ENCODE measurements at regions not wholly inside any gene's neighbourhood (a gene's known extent, or its start where the extent isn't known, plus 50 kb on each side); places are given as distances from the start of the nearest gene placed in this dataset.
A peak's percentile ranks its signal among the peaks of the same experiment; 100 is the strongest.

DNA sequence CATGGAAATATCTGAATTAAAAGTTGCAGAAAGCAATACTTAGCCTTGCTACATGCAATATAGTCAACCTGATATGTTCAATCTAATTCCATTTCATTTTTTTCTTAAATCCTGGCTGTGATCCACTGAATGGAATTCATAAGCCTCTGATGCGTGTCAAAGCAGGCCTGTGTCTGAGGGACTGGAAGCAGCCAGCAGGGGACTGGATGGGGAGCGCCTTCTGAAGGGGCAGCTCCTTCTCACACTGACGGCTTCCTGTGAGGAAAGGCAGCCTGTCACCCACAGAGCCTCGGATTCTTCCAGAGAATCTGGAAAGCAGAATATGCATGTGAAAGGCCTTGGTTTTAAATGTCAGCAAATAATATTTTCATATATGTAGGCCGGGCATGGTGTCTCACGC lies 73.5 kb downstream of the KCNF1 start:
- DNase-seq (ENCODE audit: low read depth): no peak

DNA sequence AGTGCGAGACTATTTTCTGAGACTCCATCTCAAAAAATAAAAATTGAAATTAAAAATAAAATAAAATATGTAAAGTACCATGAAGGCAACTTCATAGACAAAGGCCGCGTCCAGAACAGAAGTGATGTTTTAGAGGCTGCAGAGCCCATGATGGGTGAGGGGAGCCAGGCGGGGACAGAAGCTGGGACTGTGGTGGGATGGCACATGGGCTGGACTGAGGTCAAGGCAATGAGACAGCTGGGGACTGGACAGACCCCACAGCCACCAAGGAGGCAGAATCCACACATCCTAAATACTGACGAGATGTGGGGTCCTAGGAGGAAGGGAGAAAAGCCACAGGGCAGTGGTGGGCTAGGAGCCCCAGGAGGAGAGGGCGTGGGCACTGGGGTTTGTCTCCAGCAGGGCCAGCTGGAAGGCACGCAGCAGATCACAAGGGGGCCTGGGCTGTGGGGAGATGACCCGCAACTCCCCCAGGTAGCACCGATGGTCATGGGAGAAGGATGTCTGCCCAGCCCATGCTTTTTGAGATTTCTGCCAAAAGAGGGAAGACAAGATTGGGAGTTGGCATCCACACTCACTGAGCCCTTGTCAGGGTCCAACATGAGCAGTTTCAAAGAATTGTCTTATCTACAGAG lies 74.3 kb downstream of the KCNF1 start:
- DNase-seq (ENCODE audit: low read depth): no peak

DNA sequence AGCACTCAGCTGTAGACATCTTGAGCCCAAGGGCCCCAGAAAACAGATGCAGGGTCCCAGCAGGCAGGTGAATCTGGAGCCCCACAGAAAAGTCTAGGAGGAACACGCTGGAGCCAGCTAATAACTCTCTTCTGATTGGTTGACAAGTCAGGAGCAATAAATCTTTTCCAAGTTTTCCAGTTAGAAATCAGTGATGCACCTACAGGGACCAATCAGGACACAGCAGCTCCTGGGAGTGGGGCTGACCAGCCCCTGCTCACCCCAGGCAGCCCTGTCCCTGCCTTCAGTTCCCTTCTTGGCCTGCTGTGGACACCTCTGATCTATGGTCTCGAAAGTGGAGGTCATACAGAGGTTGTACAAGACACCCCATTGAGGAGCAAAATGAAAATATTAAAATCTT lies 75.7 kb downstream of the KCNF1 start:
- DNase-seq (ENCODE audit: low read depth): no peak

DNA sequence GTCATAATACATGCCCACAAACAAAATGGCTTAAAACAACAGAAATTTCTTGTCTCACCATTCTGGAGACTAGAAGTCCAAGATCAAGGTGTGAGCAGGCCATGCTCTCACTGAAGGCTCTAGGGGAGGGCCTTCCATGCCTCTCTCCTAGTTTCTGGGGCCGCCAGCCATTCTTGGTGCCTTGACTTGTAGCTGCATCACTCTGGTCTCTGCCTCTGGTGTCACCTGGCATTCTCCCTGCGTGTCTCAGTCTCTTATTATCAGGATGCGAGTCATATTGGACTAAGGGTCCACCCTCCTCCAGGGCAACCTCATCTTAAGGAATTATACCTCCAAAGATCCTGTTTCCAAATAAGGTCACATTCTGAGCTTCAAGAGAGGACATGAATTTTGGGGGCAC lies 76.1 kb downstream of the KCNF1 start:
- DNase-seq (ENCODE audit: low read depth): no peak

DNA sequence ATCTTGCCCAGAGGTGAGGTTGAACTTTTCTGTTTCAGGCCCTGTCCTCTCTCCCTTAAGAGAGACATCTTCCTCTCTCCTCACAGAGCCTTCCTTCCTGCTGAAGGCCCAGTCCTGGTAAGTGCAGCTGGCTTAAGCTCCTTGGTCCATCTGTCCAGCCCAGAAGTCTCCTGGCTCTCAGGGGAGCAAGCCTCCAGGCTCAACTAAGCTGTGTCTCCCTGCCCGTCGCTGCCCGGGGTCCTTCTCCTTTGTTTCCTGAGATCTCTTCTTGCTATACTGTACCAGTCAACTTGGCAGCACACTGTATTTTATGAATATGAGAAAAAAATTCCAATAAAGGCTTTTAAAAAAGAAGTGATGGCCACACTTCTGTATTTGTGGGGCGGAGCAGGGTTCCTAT lies 77.4 kb downstream of the KCNF1 start:
- DNase-seq (ENCODE audit: low read depth): no peak

DNA sequence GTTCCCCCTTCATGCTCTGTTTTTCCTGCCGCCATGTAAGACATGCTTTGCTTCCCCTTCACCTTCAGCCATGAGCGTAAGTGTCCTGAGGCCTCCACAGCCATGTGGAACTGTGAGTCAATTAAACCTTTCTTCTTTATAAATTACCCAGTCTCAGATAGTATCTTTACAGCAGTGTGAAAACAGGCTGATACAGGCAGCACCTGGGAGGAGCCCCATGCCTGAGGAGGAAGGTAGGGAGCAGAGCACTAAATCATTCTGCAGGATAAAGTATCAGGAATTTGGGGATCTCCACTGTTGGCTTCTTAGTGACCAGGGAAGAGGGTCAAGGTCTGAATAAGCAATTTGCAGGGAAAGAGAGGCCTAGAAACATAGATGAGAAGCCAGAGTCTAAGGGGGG lies 78.0 kb downstream of the KCNF1 start:
- DNase-seq (ENCODE audit: low read depth): no peak

DNA sequence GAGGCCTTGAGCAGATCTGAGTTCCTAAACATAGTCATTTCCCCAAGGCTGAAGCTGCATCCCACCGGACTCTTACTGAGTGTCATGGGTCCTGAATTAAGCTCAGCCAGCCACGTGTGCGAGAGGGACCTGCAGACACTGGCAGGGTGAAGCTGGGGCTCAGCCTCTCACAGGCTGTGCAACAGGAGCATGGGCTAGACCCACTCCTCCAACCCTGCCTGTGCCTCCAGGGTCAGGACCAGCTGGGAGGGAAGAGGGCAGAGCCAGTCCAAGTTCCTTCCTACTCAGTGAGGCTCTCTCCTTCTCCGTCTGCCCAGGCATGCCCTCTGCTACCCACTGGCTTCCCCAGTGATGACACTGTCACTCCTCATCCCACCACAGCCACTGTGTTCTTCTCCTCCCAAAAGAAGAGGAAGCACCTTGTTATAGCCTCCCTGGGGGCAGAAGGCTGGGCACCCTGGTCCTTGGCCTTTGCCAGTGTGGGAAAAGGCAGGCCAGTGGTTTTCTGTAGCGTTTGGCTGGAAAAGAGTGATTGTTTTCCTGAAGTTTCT lies 78.9 kb downstream of the KCNF1 start:
- DNase-seq (ENCODE audit: low read depth): no peak

DNA sequence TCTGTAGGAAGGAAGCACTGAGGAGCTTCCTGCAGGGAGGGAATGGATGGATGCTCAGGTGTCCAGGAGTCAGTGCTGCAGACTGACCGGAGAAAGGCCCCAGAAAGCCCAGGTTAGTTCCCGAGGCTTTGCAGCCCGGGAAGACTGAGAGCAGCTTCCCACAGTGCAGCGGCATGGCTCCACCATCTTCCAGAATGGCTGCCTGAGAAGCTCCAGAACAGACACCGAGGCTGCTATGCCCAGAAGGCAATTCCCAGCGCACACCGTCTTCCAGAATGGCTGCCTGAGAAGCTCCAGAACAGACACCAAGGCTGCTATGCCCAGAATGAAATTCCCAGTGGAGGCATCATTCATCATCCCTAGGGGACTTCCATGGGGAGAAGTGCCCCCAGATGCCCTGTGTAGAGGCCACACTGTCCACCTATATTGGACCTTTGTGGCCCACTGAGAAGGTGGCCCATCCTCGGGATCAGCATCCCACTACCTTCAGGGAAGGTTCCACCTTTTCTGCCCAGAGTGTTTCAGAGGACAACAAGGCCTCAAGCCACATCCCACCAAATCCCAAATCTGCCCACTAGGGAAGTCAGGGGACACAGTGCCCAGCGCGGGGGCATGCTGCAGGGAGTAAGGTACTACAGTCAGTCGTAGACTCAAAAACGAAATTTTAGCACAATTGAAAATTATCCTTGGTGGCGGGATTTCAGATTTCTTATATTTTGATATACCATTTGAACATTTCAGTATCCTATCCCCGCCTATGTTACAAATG lies 80.5 kb downstream of the KCNF1 start:
- no peak for DNase-seq (ENCODE audit: low read depth)

DNA sequence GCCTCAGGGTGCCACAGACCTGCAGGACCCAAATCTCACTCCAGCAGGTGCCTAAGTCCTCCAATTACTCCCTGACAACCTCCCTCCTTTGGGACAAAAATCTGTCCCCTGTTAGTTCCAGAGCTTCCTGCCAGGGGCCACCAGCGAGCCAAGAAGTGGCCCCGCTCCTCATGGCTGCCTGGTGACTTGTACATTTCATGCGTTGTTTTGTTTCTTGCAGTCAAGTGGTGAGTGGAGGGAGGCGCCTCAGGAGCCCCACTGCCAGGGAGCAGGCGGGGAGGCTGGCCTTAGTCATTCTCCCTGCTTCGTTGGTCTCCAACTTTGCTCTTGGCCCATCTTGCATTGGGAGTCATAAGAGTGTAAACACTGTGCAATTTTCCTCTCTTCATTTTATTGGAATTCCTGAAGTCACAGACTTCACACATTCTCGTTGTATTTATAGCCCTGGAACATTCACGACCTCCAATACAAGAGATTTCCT lies 81.3 kb downstream of the KCNF1 start:
- peak; percentile 22 for DNase-seq (ENCODE audit: low read depth)

DNA sequence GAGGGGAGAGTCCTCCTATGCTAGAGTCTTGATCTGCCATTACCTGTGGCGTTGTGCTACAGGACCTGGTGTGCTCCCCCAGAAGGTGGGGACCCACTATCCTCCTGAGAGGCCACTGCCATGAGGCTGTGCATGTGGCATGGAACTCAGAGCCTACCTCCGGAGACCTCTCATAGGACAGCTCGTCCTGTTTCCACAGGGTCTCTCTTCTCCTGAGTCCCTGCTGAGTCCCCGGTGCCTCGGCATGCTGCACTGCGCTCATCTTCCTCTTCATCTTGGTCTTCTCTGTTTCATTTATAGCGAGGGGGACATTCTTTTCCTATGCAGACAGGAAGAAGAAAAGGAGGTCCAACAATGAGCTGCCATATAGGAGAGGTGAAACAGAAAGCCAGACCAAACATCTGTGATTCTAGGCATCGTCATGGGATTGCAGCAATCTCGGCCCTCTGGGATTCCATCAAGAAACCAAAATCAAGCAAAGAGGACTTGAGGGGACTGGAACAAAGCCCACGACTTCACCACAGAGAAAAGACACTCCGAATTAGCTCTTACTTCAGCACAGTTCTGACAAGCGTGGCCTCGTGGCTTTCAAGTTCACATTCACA lies 83.7 kb downstream of the KCNF1 start:
- no peak for DNase-seq (ENCODE audit: low read depth)

DNA sequence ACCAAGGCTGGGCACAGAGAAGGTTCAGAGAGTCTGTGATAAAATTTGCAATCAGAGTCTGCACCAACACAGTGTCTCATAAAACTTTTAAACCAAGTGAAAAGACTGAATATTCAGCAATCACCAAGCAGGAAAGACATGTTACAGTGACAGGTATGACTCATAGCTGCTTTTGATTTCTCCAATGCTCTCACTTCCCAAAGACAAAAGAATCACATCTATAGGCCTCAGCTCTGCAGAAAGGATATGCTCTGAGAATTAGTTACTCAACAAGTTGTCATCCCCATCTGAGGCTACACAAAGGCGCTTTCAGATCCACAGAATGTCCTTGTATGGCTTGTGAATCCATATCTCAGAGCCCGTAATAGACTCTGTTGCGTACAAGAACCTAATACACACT lies 92.5 kb downstream of the KCNF1 start:
- peak; percentile 24 for DNase-seq (ENCODE audit: low read depth)

DNA sequence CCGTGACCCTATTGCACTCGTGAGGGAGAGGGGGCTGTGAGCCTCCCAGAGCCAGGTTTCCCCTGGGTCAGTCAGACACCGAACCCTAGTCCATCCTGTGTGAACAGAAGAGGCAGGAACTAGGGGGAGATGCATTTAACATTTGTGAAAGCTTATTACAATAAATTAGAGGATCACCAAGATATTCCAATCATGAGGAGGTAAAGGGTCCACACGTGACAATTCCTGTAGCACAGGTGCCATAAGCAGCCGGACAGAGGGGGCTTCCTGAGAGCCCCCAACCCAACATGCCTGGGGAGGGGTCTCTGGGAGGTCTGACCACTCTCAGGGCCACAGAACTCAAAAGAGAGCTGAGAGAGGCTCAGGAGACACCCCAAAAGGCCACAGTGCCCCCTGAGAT lies 93.3 kb downstream of the KCNF1 start:
- no peak for DNase-seq (ENCODE audit: low read depth)

DNA sequence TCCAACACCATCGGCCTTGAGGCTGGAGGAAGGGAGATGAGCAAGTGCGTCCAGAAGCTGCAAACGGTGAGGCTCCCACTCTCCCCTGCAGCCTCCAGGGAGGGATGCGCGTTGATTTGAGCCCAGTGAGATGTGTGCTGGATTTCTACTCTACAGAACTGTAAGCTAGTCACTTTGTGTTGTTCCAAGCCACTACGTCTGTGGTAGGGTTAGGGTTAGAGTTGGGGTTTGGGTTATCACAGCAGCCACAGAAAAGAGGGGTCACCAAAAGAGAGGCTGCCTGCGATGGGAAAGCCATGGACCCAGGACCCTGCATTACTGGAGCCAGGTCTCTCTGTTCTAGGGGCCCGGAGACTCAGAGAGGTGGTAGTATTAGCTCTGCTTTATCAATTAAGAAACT lies 94.5 kb downstream of the KCNF1 start:
- no peak for DNase-seq (ENCODE audit: low read depth)

DNA sequence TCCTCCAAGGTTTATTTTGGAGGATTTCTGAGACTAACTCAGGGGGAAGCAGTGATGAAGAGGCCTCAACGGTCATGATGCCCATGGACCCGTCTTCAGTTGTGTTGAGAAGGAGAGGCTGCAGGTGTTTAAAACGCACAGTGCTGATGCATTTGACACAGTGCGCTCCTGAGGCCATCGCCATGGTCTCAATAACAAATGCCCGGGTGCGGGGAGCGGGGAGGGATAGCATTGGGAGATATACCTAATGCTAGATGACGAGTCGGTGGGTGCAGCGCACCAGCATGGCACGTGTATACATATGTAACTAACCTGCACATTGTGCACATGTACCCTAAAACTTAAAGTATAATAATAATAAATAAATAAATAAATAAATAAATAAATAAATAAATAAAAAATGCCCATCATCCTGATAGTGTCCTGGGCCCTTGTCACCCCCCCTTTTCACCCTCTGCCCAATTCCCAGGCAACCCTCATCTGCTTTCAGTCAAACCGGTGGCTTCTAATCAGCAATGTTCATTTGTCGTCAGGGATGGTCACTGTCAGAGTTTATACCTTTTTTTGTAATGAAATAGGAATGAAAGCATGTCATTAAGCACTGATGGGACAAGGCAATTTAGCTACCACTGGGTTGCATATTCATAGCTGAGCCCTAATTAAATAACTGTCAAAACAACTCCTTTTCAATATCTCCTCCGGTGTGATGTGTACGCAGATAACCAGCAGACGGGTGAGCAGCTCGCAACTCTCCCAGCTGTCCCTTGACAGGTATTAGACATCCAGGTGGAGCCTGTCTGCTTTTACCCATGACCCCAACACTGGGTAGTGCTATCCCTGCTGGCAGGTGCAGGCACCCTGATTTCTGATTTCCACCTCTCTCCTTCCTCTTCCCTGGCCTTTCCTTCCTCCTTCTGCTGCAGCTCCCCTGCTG lies 95.9 kb downstream of the KCNF1 start:
- no peak for DNase-seq (ENCODE audit: low read depth)

DNA sequence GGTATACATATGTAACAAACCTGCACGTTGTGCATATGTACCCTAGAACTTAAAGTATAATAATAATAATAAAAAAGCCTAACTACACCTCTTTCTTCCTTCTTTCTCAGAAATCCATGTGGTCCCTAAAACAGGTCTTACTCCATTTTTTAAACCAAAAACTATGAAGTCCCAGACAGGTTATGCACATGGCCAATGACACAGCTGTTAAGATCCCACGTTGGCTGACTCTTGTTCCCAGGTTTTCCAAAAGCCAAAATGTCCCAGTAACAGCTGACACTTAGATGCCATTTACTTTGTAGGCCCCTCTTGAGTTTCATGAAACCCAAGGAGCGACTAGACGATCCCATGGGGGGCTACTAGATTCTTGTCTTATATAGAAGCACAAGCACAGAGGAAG lies 97.0 kb downstream of the KCNF1 start:
- no peak for DNase-seq (ENCODE audit: low read depth)

DNA sequence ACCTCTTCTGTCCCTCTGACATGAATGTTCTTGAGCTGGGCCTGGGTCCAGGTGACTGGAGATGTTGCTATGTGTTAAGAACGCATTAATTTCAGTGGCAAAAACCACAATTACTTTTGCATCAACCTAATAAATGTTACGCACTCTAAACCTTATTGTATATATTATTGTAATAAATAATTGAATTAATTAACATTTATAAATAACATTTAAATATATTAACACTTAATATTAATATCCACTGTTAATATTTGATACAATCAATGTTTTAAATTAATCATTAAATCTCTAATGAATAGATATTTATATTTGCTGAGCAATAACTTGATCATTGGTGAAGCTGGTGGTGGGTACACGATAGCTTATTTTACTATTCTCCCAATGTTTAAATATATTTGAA lies 97.4 kb downstream of the KCNF1 start:
- DNase-seq (ENCODE audit: low read depth): no peak

DNA sequence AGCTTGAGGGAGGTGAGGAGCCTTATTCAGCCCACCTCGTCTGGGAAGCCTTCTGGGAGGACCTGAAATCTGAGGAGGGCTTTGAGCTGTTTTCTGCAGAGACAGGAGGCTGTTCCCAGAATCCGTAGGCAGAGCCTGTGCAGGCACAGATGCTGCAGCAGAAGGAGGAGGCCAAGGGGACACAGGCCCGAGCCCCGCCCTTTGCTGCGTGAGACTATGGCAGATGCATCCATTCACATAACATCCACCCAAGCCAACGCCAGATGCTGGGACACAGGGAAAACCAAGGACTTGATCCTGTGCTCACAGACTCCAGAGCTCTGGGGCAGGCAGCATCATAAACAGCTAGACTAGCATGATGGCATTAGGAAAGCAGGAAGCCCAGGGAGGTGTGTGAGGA lies 98.2 kb downstream of the KCNF1 start:
- no peak for DNase-seq (ENCODE audit: low read depth)

DNA sequence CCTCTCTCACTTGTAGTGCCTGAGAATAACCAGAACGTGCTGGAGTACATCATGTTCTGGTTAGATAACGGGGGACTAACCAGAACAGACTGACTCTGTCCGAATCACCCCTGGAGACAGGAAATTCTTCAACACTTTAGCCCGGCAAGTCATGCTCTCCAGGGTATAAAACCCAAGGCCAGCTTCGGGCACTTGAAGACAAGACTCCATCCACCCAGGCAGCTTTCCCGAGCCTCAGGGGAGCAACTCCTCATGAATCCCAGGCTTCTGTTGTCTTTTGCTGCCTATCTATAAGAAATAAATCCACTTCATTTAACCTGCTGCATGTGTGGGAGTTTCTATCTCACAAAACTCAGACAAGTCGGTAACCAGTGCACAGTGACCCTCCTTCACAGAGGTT lies 99.6 kb downstream of the KCNF1 start:
- DNase-seq (ENCODE audit: low read depth): no peak

DNA sequence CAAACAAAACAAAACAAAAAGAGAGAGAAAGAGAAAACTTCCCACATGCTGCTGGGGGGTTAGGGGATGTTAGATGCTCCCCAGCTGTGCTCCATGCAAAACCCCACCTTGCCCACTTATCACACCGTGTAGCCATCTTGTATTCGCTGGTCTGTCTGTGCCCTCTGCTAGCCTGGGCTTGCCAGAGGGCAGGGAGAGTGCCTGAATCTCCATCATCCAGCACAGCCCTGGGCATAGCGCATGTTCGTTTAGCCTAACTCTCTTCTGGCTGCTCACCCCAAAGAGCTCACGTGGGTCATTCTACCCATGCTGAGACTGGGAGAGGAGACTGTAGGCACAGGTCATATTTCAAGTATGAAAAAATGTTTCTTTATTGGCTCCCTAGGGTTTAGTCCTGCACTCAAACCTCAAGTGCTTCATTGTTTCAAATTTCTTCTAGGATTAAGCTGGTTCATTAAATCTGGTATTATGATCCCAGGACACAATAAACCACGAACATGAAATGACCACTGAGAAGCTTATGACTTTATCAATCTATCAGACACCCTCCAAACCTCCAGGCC lies 100.5 kb downstream of the KCNF1 start:
- no peak for DNase-seq (ENCODE audit: low read depth)

DNA sequence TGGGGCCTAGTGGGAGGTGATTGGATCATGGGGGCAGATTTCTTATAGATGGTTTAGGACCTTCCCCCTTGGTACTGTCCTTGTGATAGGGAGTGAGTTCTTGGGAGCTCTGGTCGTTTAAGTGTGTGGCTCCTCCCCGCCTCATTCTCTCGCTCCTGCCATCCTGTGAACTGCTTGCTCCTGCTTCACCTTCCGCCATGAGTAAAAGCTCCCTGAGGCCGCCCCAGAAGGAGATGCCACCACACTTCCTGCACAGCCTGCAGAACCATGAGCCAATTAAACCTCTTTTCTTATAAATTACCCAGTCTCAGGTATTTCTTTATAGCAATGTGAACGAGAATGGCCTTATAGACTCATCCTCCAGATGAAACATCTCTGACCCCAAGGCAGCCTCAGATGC lies 101.5 kb downstream of the KCNF1 start:
- DNase-seq (ENCODE audit: low read depth): no peak

DNA sequence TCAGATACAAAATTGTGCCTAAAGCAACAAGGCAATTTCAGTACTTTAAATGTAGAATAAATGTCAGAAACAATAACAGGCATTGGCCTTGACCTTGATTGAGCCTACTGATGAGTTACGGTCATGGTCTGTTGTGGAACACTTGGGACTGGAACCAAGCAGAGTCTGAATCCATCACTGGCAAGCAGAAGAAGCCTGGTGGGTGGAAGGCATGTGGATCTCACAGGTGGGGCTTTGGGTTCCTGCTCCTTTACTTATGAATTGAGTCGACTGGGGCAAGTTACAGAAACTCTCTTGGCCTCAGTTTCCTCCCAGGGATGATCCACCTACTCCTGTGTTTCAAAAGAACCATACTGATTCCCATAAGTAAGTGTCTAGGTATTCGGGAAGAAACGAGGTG lies 102.3 kb downstream of the KCNF1 start:
- no peak for DNase-seq (ENCODE audit: low read depth)

Data from Daoy (cell line).